B cell (primary cell): ENCODE measurements at regions not wholly inside any gene's neighbourhood (a gene's known extent, or its start where the extent isn't known, plus 50 kb on each side); places are given as distances from the start of the nearest gene placed in this dataset.

Experiments
- ATAC-seq: fragments of 200-7000 bp; cut with Tn5 transposase; one replicate; pipeline ENCODE4 v1.10.0; 2021; ENCODE audit warnings: low read depth, mild to moderate bottlenecking, moderate number of reproducible peaks, moderate library complexity
- CTCF ChIA-PET: fragments of 350-600 bp; sonication (Branson Sonifier 250); formaldehyde crosslinking; loops from one replicate; lab custom pipeline; 2021; ENCODE audit warnings: antibody characterized with exemption, inconsistent platforms; lab: Charles Lee
- POLR2A ChIA-PET: fragments of 350-600 bp; sonication (Branson Sonifier 250); formaldehyde crosslinking; loops from one replicate; lab custom pipeline; 2021; ENCODE audit warnings: antibody characterized with exemption; lab: Charles Lee
- DNase-seq: peaks from one replicate; pipeline ENCODE4 v3.0.0; 2013
- H2AFZ ChIP-seq: 2 replicates; pipeline ENCODE4 v1.6.1; 2012; ENCODE audit warnings: mild to moderate bottlenecking, low read depth, low read length; ENCODE audit not compliant: insufficient read depth, poor library complexity, severe bottlenecking
- H3K27ac ChIP-seq, 2 donors: 1 replicate in 1 of 2; 2 replicates in 1 of 2; pipeline ENCODE4 v1.5.1; 2012 to 2013; ENCODE audit warnings: low read length in 2 of 2, mild to moderate bottlenecking in 2 of 2, moderate library complexity in 1 of 2
- H3K27me3 ChIP-seq, 4 experiments: fragments of 200-600 bp in 1 of 4; sonication (generic) in 1 of 4; replicated peaks in 1 of 4; 1 replicate in 2 of 4; 2 replicates in 2 of 4; pipeline versions ENCODE4 v1.6.1 to v1.7.0; 2013 to 2016; ENCODE audit warnings: low read length in 3 of 4, mild to moderate bottlenecking in 2 of 4, mixed read lengths in 1 of 4, moderate library complexity in 1 of 4; ENCODE audit not compliant: insufficient read depth in 4 of 4, control insufficient read depth in 3 of 4; ENCODE audit errors: control extremely low read depth in 1 of 4
- H3K36me3 ChIP-seq, 2 experiments: replicated peaks in 1 of 2; 1 replicate in 1 of 2; 2 replicates in 1 of 2; pipeline versions ENCODE4 v1.6.1 to v1.7.1; 2013; ENCODE audit warnings: low read length in 1 of 2; ENCODE audit not compliant: insufficient read depth in 2 of 2, control insufficient read depth in 1 of 2; ENCODE audit errors: control extremely low read depth in 1 of 2, extremely low read depth in 1 of 2
- H3K4me1 ChIP-seq, 2 donors: fragments of 200-600 bp in 1 of 2; sonication (generic) in 1 of 2; 1 replicate in 1 of 2; 2 replicates in 1 of 2; pipeline versions ENCODE4 v1.5.1 to v1.6.1; 2013 to 2017; ENCODE audit warnings: low read length in 2 of 2; ENCODE audit not compliant: control insufficient read depth in 2 of 2, insufficient read depth in 2 of 2
- H3K4me2 ChIP-seq: replicated peaks from 2 replicates; pipeline ENCODE3; 2012; ENCODE audit warnings: mild to moderate bottlenecking, low read depth, low read length; ENCODE audit not compliant: poor library complexity, severe bottlenecking
- H3K4me3 ChIP-seq, 5 experiments: fragments of 200-600 bp in 1 of 5; sonication (generic) in 1 of 5; 1 replicate in 3 of 5; 2 replicates in 2 of 5; pipeline versions ENCODE4 v1.5.1 to v1.7.0; 2011 to 2016; ENCODE audit warnings: low read length in 4 of 5, mild to moderate bottlenecking in 4 of 5, low read depth in 2 of 5, control low read depth in 1 of 5, moderate library complexity in 1 of 5; ENCODE audit not compliant: insufficient read depth in 1 of 5; ENCODE audit errors: control extremely low read depth in 1 of 5, extremely low read depth in 1 of 5
- H3K79me2 ChIP-seq: fragments of 200-600 bp; sonication (generic); one replicate; pipeline ENCODE4 v1.6.0; 2016; ENCODE audit warnings: low read length; ENCODE audit not compliant: control insufficient read depth, insufficient read depth
- H3K9ac ChIP-seq: fragments of 200-600 bp; sonication (generic); 2 replicates; pipeline ENCODE4 v1.6.1; 2017; ENCODE audit warnings: mild to moderate bottlenecking, low read length, moderate library complexity
- H3K9me3 ChIP-seq, 3 donors: one replicate each; pipeline versions ENCODE4 v1.6.1 to v1.7.1; 2013; ENCODE audit warnings: low read length in 2 of 3; ENCODE audit not compliant: control insufficient read depth in 2 of 3, insufficient read depth in 1 of 3; ENCODE audit errors: control extremely low read depth in 1 of 3
- H4K20me1 ChIP-seq: 2 replicates; pipeline ENCODE4 v1.6.0; 2012; ENCODE audit warnings: mild to moderate bottlenecking, low read length; ENCODE audit not compliant: insufficient read depth, control insufficient read depth, poor library complexity, severe bottlenecking
- H3K27ac Mint-ChIP-seq: one replicate; pipeline ENCODE4 v1.8.0; 2021; ENCODE audit warnings: mixed read lengths
- H3K27me3 Mint-ChIP-seq: one replicate; pipeline ENCODE4 v1.8.0; 2021; ENCODE audit warnings: mixed read lengths
- H3K4me1 Mint-ChIP-seq: one replicate; pipeline ENCODE4 v1.8.0; 2021; ENCODE audit warnings: mixed read lengths
- H3K4me3 Mint-ChIP-seq: one replicate; pipeline ENCODE4 v1.8.0; 2021; ENCODE audit warnings: mixed read lengths
- H3K9me3 Mint-ChIP-seq: one replicate; pipeline ENCODE4 v1.8.0; 2022; ENCODE audit warnings: mixed read lengths; ENCODE audit not compliant: insufficient read depth
- CTCF ChIP-seq: fragments of 200-600 bp; IDR thresholded peaks from one replicate; pipeline ENCODE4 v1.8.0; 2022; ENCODE audit warnings: antibody characterized with exemption, mild to moderate bottlenecking
- EZH2 ChIP-seq: IDR thresholded peaks from 2 replicates; pipeline ENCODE4 v1.6.1; 2012; ENCODE audit warnings: borderline replicate concordance, low read depth, mild to moderate bottlenecking, moderate library complexity, low read length; ENCODE audit not compliant: insufficient read depth, poor library complexity, severe bottlenecking
- WGBS: methylation state at CpG from one replicate; pipeline ENCODE4 v1.1.5; 2013; ENCODE audit warnings: missing lambda C conversion rate; ENCODE audit not compliant: insufficient coverage; 5-methylcytosine and 5-hydroxymethylcytosine counted together
- intact Hi-C: fragments of 100-400 bp; cut with micrococcal nuclease; formaldehyde crosslinking; loops from one replicate; pipeline ENCODE4 v1.10.0; 2022

- no peak overlapping the region for H3K9ac ChIP-seq
- no peak overlapping the region for H3K27ac Mint-ChIP-seq
- no peaks in the 10 kb centered on the region for H3K27me3 ChIP-seq
- no peaks in the 10 kb centered on the region for H3K9me3 Mint-ChIP-seq
- ChIA-PET POLR2A (no interaction called here), CTCF (no interaction called here)
- H3K4me1 Mint-ChIP-seq, result no peaks in the 10 kb centered on the region
- no peak overlapping the region for H3K27ac ChIP-seq
- no peaks in the 10 kb centered on the region for H3K9me3 ChIP-seq
- H2AFZ ChIP-seq, result no peak overlapping the region
- no peaks in the 10 kb centered on the region for H3K79me2 ChIP-seq
- no peaks in the 10 kb centered on the region for H3K36me3 ChIP-seq
- ATAC-seq, result no peak
- no peaks in the 10 kb centered on the region for H3K27me3 Mint-ChIP-seq
- TF ChIP-seq EZH2 (no peak), CTCF (no peak)
- WGBS, result 88% methylated on average over 4 of the region's 6 CpGs
- intact Hi-C loops, result no loop called here
- no peak overlapping the region for H3K4me2 ChIP-seq
- DNase-seq, result no peak
- H3K4me1 ChIP-seq, result no peaks in the 10 kb centered on the region
- no peak overlapping the region for H3K4me3 Mint-ChIP-seq
- no peak overlapping the region for H3K4me3 ChIP-seq
- no peaks in the 10 kb centered on the region for H4K20me1 ChIP-seq
These were observed 292.4 kb downstream of the EFNB2 start for GRCh38 chr13:106243011-106243565.

- TF ChIP-seq CTCF (no peak), EZH2 (no peak)
- POLR2A ChIA-PET, result no interaction called here
- Mint-ChIP-seq H3K4me3 (no peak overlapping the region), H3K4me1 (no peaks in the 10 kb centered on the region), H3K9me3 (no peaks in the 10 kb centered on the region), H3K27ac (no peak overlapping the region), H3K27me3 (no peaks in the 10 kb centered on the region)
- 100% methylated on average over 1 of the region's 10 CpGs for WGBS
- no peaks in the 10 kb centered on the region for H3K9me3 ChIP-seq
- DNase-seq (no peak), ATAC-seq (no peak)
- H3K36me3 ChIP-seq, result no peaks in the 10 kb centered on the region
- H4K20me1 ChIP-seq, result no peaks in the 10 kb centered on the region
- H3K9ac ChIP-seq, result no peak overlapping the region
- no peaks in the 10 kb centered on the region for H3K79me2 ChIP-seq
- H2AFZ ChIP-seq, result no peak overlapping the region
- H3K4me3 ChIP-seq, result no peak overlapping the region
- H3K27me3 ChIP-seq, result no peaks in the 10 kb centered on the region
- CTCF ChIA-PET, result no interaction called here
- H3K27ac ChIP-seq, result no peak overlapping the region
- H3K4me2 ChIP-seq, result no peak overlapping the region
- H3K4me1 ChIP-seq, result no peaks in the 10 kb centered on the region
- intact Hi-C loops, result no loop called here
These were observed 293.2 kb downstream of the EFNB2 start for GRCh38 chr13:106241974-106242953.
